HepG2 (cell line): ENCODE measurements at regions not wholly inside any gene's neighbourhood (a gene's known extent, or its start where the extent isn't known, plus 50 kb on each side); places are given as distances from the start of the nearest gene placed in this dataset.

Experiments used
- ATAC-seq: fragments of 200-7000 bp; cut with Tn5 transposase; 3 replicates; pipeline ENCODE4 v1.9.1; 2020; ENCODE audit warnings: mild to moderate bottlenecking, moderate library complexity
- BruUV-seq: library from RNA; stranded (reverse); fragments of 400-500 nt; replicated peaks from 2 replicates; lab custom pipeline; 2021; lab: Mats Ljungman, UMichigan
- CTCF ChIA-PET: fragments of 300-600 bp; formaldehyde crosslinking; extraction: SDS; loops from one replicate; lab custom pipeline; 2021; ENCODE audit warnings: low total read pairs, inconsistent platforms, low intra/inter-chr PET ratio; lab: Yijun Ruan, JAX
- POLR2A ChIA-PET: fragments of 350-600 bp; sonication (Branson Sonifier 250); formaldehyde crosslinking; loops from one replicate; lab custom pipeline; 2020; ENCODE audit warnings: antibody characterized with exemption, inconsistent platforms; lab: Yijun Ruan, JAX
- DNase-seq: peaks from one replicate; pipeline ENCODE4 v3.0.0-alpha.2; 2015; ENCODE audit warnings: low spot score
- FAIRE-seq: peaks from 3 replicates; lab custom pipeline; 2011; peaks lifted over from hg19 to GRCh38; lab: Jason Lieb, UNC
- H2AFZ ChIP-seq: one replicate; pipeline ENCODE4 v1.6.1; 2011; ENCODE audit warnings: low read length, inconsistent platforms
- H3K27ac ChIP-seq: fragments of 300-600 bp; 3 replicates; pipeline ENCODE4 v1.8.0; 2011; ENCODE audit warnings: mixed run types, mild to moderate bottlenecking, mixed read lengths, low read length, inconsistent platforms; ENCODE audit not compliant: insufficient read depth; ENCODE audit errors: extremely low read length
- H3K27me3 ChIP-seq, 2 experiments: fragments of 200-600 bp in 1 of 2; 2 replicates in 1 of 2; 3 replicates in 1 of 2; pipeline versions ENCODE4 v1.6.0 to v1.8.0; 2011; ENCODE audit warnings: low read length in 2 of 2, mild to moderate bottlenecking in 2 of 2, moderate library complexity in 2 of 2, inconsistent platforms in 1 of 2; ENCODE audit not compliant: insufficient read depth in 2 of 2, control insufficient read depth in 1 of 2
- H3K36me3 ChIP-seq, 2 experiments: fragments of 200-600 bp in 1 of 2; replicated peaks in 1 of 2; 2 replicates in 1 of 2; 3 replicates in 1 of 2; pipeline versions ENCODE4 v1.5.1 to v1.8.0; 2011; ENCODE audit warnings: low read length in 2 of 2, inconsistent platforms in 1 of 2; ENCODE audit not compliant: insufficient read depth in 2 of 2, control insufficient read depth in 1 of 2
- H3K4me1 ChIP-seq: 2 replicates; pipeline ENCODE4 v1.5.1; 2012; ENCODE audit warnings: low read length, inconsistent platforms; ENCODE audit not compliant: insufficient read depth
- H3K4me2 ChIP-seq: 2 replicates; pipeline ENCODE4 v1.6.0; 2011; ENCODE audit warnings: low read depth, low read length, inconsistent platforms
- H3K4me3 ChIP-seq, 3 experiments: fragments of 200-600 bp in 1 of 3; sonication (generic), shearing (Covaris generic) in 1 of 3; replicated peaks in 1 of 3; 2 replicates each; pipeline ENCODE4 v1.5.1; 2011 to 2016; ENCODE audit warnings: low read length in 3 of 3, inconsistent platforms in 2 of 3, low read depth in 2 of 3, mild to moderate bottlenecking in 2 of 3, control low read depth in 1 of 3, mixed read lengths in 1 of 3; ENCODE audit not compliant: insufficient read depth in 1 of 3
- H3K79me2 ChIP-seq: one replicate; pipeline ENCODE4 v1.6.1; 2011; ENCODE audit warnings: low read length, inconsistent platforms; ENCODE audit not compliant: insufficient read depth
- H3K9ac ChIP-seq: 2 replicates; pipeline ENCODE4 v1.6.0; 2011; ENCODE audit warnings: mild to moderate bottlenecking, low read depth, low read length, inconsistent platforms; ENCODE audit not compliant: insufficient read depth
- H3K9me3 ChIP-seq: 2 replicates; pipeline ENCODE4 v1.5.1; 2012; ENCODE audit warnings: mild to moderate bottlenecking, low read length
- H4K20me1 ChIP-seq: 2 replicates; pipeline ENCODE4 v1.6.0; 2011; ENCODE audit warnings: inconsistent platforms, mild to moderate bottlenecking, low read length, moderate library complexity; ENCODE audit not compliant: insufficient read depth
- AGO2 ChIP-seq: fragments of 200-400 bp; formaldehyde crosslinking; optimal IDR thresholded peaks from 2 replicates; pipeline ENCODE3; 2017; ENCODE audit warnings: mild to moderate bottlenecking, low read depth, low read length, moderate library complexity
- CHD2 ChIP-seq: IDR thresholded peaks from 2 replicates; pipeline ENCODE4 v1.6.1; 2011; ENCODE audit warnings: low read depth, low read length, improper control_type of control experiment
- EEA1 ChIP-seq: sonication (generic); formaldehyde crosslinking; IDR thresholded peaks from 2 replicates; pipeline ENCODE4 v1.5.1; 2020; ENCODE audit warnings: mild to moderate bottlenecking, missing genetic modification reagents, borderline replicate concordance
- ELK4 ChIP-seq: sonication (generic); formaldehyde crosslinking; IDR thresholded peaks from 2 replicates; pipeline ENCODE4 v1.9.0; 2021; ENCODE audit warnings: missing genetic modification reagents, borderline replicate concordance
- FOXA3 ChIP-seq: IDR thresholded peaks from 2 replicates; pipeline ENCODE4 v1.6.1; 2016; ENCODE audit warnings: missing genetic modification reagents, missing compliant biosample characterization
- MAFF ChIP-seq: IDR thresholded peaks from 2 replicates; pipeline ENCODE4 v1.6.1; 2011; ENCODE audit warnings: low read depth, low read length, improper control_type of control experiment
- MZF1 ChIP-seq: sonication (generic); formaldehyde crosslinking; IDR thresholded peaks from 2 replicates; pipeline ENCODE4 v1.8.1; 2023; ENCODE audit warnings: mild to moderate bottlenecking, missing genetic modification reagents, borderline replicate concordance
- SNAI1 ChIP-seq: sonication (generic); formaldehyde crosslinking; IDR thresholded peaks from 2 replicates; pipeline ENCODE4 v1.5.0; 2020; ENCODE audit warnings: mild to moderate bottlenecking, missing genetic modification reagents, borderline replicate concordance
- ZBTB7A ChIP-seq: sonication (generic); formaldehyde crosslinking; IDR thresholded peaks from 2 replicates; pipeline ENCODE4 v1.8.0; 2022; ENCODE audit warnings: mild to moderate bottlenecking, missing genetic modification reagents
- ZNF143 ChIP-seq: sonication (generic); formaldehyde crosslinking; IDR thresholded peaks from 2 replicates; pipeline ENCODE4 v1.4.0; 2020; ENCODE audit warnings: missing genetic modification reagents
- in situ Hi-C: cut with HindIII; loops from 2 replicates; pipeline ENCODE4 v1.10.0; 2017; ENCODE audit warnings: low pct_unique_long_range_greater_than_20kb; ENCODE audit not compliant: extremely low pct_ligation_motif_present
- intact Hi-C: fragments of 100-400 bp; cut with micrococcal nuclease; formaldehyde crosslinking; loops from one replicate; pipeline ENCODE4 v1.10.0; 2022; ENCODE audit not compliant: unreplicated experiment
- TF ChIP-seq, protein P1 (sequence below): sonication (generic); formaldehyde crosslinking; IDR thresholded peaks from 2 replicates; pipeline ENCODE4 v1.4.0; 2020; ENCODE audit warnings: missing genetic modification reagents
- TF ChIP-seq, protein P2 (sequence below): sonication (generic); formaldehyde crosslinking; conservative IDR thresholded peaks from 2 replicates; pipeline ENCODE4 v1.4.0; 2020; ENCODE audit warnings: missing genetic modification reagents
- TF ChIP-seq, protein P3 (sequence below): sonication (generic); formaldehyde crosslinking; IDR thresholded peaks from 2 replicates; pipeline ENCODE4 v1.8.1; 2023; ENCODE audit warnings: missing genetic modification reagents, mild to moderate bottlenecking, borderline replicate concordance

DNA sequence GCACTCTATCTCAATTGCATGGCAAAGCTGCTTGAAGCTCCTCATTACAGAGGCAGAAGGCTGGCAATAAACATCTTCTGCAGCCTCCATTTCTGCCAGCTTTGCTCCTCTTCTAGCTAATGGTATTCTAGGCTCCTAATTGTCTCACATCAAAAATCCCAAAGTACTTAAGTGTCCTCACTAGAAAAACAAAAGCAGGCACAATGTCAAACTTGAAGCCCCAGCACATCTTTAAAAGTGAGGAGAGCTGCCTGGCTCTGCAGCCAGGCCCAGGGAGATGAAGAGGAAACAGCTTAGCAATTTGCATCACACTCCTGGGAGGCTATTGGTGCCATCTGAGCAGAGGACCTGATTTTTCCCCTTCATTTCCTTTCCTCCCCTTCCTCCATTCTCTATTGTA, 197.1 kb downstream of the KCNJ2 start:
- H3K36me3 ChIP-seq = no peaks in the 10 kb centered on the region
- no peak overlapping the region for H3K9ac ChIP-seq
- no peak overlapping the region for H2AFZ ChIP-seq
- no peak overlapping the region for H3K27ac ChIP-seq
- no peaks in the 10 kb centered on the region for H3K4me1 ChIP-seq
- in situ Hi-C loops (no loop called here), intact Hi-C loops (no loop called here)
- H3K27me3 ChIP-seq = no peaks in the 10 kb centered on the region
- no peak overlapping the region for H3K4me3 ChIP-seq
- DNase-seq (no peak), ATAC-seq (no peak), FAIRE-seq (no peak)
- H3K9me3 ChIP-seq = peaks cover 96% of the 10 kb centered on the region
- BruUV-seq = no TSS peak
- no peaks in the 10 kb centered on the region for H4K20me1 ChIP-seq
- H3K79me2 ChIP-seq = no peaks in the 10 kb centered on the region
- POLR2A ChIA-PET = no interaction called here
- CTCF ChIA-PET = no interaction called here
- H3K4me2 ChIP-seq = no peak overlapping the region
- TF ChIP-seq SNAI1 (no peak), ZBTB7A (CRISPR knock-in tag) (no peak), MZF1 (CRISPR knock-in tag) (no peak), MAFF (no peak), ZNF143 (no peak), ELK4 (CRISPR knock-in tag) (no peak), CHD2 (no peak), AGO2 (no peak), EEA1 (no peak), FOXA3 (CRISPR knock-in tag) (no peak)
- TF ChIP-seq, protein P1, sequence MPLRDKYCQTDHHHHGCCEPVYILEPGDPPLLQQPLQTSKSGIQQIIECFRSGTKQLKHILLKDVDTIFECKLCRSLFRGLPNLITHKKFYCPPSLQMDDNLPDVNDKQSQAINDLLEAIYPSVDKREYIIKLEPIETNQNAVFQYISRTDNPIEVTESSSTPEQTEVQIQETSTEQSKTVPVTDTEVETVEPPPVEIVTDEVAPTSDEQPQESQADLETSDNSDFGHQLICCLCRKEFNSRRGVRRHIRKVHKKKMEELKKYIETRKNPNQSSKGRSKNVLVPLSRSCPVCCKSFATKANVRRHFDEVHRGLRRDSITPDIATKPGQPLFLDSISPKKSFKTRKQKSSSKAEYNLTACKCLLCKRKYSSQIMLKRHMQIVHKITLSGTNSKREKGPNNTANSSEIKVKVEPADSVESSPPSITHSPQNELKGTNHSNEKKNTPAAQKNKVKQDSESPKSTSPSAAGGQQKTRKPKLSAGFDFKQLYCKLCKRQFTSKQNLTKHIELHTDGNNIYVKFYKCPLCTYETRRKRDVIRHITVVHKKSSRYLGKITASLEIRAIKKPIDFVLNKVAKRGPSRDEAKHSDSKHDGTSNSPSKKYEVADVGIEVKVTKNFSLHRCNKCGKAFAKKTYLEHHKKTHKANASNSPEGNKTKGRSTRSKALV = no peak
- TF ChIP-seq, protein P2, sequence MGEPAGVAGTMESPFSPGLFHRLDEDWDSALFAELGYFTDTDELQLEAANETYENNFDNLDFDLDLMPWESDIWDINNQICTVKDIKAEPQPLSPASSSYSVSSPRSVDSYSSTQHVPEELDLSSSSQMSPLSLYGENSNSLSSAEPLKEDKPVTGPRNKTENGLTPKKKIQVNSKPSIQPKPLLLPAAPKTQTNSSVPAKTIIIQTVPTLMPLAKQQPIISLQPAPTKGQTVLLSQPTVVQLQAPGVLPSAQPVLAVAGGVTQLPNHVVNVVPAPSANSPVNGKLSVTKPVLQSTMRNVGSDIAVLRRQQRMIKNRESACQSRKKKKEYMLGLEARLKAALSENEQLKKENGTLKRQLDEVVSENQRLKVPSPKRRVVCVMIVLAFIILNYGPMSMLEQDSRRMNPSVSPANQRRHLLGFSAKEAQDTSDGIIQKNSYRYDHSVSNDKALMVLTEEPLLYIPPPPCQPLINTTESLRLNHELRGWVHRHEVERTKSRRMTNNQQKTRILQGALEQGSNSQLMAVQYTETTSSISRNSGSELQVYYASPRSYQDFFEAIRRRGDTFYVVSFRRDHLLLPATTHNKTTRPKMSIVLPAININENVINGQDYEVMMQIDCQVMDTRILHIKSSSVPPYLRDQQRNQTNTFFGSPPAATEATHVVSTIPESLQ = no peak
- TF ChIP-seq, protein P3, sequence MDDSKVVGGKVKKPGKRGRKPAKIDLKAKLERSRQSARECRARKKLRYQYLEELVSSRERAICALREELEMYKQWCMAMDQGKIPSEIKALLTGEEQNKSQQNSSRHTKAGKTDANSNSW (CRISPR knock-in tag) = no peak
